ENCODE measurements at regions not wholly inside any gene's neighbourhood (a gene's known extent, or its start where the extent isn't known, plus 50 kb on each side); places are given as distances from the start of the nearest gene placed in this dataset.

GRCh38 chr2:72035518-72036172 lies 112.0 kb downstream of the CYP26B1 start:
- TF ChIP-seq CTCF (IDR thresholded peaks at IDR 0.05; ENCODE audit: low read depth, low read length) (no peak), EZH2phosphoT487 (IDR thresholded peaks at IDR 0.05; ENCODE audit: low read depth) (no peak)
